ENCODE measurements at regions not wholly inside any gene's neighbourhood (a gene's known extent, or its start where the extent isn't known, plus 50 kb on each side); places are given as distances from the start of the nearest gene placed in this dataset.

DNA sequence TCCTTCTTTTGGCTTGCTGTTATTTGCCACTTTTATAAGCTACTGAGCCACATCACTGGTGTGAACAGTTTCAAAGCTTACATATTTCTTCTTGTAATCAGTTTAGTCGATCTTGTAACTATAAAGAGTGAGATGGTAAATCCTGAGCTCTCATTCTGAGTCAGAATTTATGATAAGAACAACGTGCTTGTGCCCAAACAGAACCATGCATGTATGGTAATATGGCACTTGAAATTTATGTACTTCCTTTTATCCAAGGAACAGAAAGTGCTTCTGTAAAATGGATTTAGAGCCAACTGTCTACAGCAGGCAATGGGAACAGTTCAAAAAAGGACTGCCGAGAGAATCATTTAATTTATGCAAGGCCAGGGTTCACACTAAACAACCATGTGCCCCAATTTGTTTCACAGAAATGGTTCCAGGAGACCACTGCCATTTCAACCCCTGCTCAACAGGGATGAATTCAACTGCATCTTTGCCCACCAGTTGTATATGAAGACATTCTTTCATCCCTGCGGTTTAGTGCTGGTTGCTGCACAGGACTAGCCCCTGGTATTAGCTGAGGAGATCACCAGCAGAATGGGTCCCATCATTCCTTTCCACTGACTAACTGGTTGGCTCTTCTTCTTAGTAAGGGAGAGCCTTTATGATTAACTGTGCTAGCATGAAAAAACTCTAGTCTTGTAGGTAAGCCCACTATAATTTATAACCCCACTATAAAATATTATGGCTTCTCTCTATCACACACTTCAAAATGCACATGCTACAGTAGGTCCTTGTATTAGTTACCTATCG, 162.9 kb upstream of the PGRMC2 start:
- no peaks in the 10 kb centered on the region for H3K9me3 ChIP-seq (replicated peaks; ENCODE audit: control insufficient read depth, insufficient read depth, low read depth, low read length)
- no peaks in the 10 kb centered on the region for H3K27me3 ChIP-seq (ENCODE audit: control insufficient read depth in 2 of 2, insufficient read depth in 2 of 2, low read length in 2 of 2)
- DNase-seq (ENCODE audit: extremely low read depth in 1 of 4, low spot score in 3 of 4) (no peak), ATAC-seq (no peak), FAIRE-seq (no peak)
- H3K36me3 ChIP-seq (ENCODE audit: control insufficient read depth, insufficient read depth, low read length) = no peaks in the 10 kb centered on the region
- H3K79me2 ChIP-seq (ENCODE audit: control insufficient read depth, insufficient read depth, low read length) = no peaks in the 10 kb centered on the region
- no peak overlapping the region for H3K27ac ChIP-seq (ENCODE audit: extremely low read depth, low read depth, low read length)
- no peak overlapping the region for H3K9ac ChIP-seq (ENCODE audit: insufficient read depth in 1 of 2, low read depth in 2 of 2, low read length in 2 of 2)
- H3K4me1 ChIP-seq (replicated peaks in 1 of 2; ENCODE audit: control insufficient read depth in 2 of 2, insufficient read depth in 2 of 2, low read length in 2 of 2) = peaks cover 0 to 7% of the 10 kb centered on the region in 2 experiments; a peak in 3 of 5 replicates
- TF ChIP-seq, protein P1, sequence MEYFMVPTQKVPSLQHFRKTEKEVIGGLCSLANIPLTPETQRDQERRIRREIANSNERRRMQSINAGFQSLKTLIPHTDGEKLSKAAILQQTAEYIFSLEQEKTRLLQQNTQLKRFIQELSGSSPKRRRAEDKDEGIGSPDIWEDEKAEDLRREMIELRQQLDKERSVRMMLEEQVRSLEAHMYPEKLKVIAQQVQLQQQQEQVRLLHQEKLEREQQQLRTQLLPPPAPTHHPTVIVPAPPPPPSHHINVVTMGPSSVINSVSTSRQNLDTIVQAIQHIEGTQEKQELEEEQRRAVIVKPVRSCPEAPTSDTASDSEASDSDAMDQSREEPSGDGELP (CRISPR knock-in tag; IDR thresholded peaks at IDR 0.05; ENCODE audit: borderline replicate concordance) = no peak
- no peaks in the 10 kb centered on the region for H4K20me1 ChIP-seq (replicated peaks; ENCODE audit: control insufficient read depth, insufficient read depth, low read length)
- CTCF ChIA-PET (ENCODE audit: low intra/inter-chr PET ratio) = no interaction called here
- in situ Hi-C loops (cut with MboI) (no loop called here), intact Hi-C loops (cut with micrococcal nuclease) (loop anchor here (5.0 kb wide), 1 partner anchor 207 kb away; no protein-coding TSS in a partner anchor)
- no TSS peak for BruUV-seq (replicated peaks)
- WGBS (ENCODE audit: insufficient coverage, low coverage, missing lambda C conversion rate) = 50% methylated on average over 5 of the region's 5 CpGs
- no peaks in the 10 kb centered on the region for H3K9me1 ChIP-seq (ENCODE audit: control insufficient read depth, insufficient read depth, low read length)
- H2AFZ ChIP-seq (ENCODE audit: low read depth, low read length) = no peak overlapping the region
- H3K4me2 ChIP-seq (ENCODE audit: insufficient read depth, low read length) = no peak overlapping the region
- no peak overlapping the region for H3K4me3 ChIP-seq
- POLR2A ChIA-PET = interaction anchor here (0.9 to 1.2 kb wide), 2 partner anchors 15 to 362 kb away, joined by 3 read pairs; no protein-coding TSS in a partner anchor

DNA sequence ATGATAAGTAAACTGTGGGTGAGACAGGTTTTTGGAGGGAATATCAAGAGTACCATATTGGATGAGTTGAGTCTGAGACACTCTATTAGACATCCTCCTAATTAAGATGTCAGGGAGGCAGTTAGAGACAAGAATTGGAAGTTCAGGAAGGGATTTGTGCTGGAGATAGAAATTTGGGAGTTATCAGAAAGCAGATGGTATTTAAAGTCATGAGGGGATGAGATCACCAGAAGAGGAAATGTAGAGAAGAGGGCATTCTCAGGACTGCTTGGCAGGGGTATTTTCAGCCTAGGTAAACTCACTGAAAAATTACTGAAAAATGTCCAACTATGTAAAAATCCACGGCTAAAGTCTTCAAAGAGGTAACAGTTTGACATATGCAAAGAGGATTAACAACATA, 161.6 kb upstream of the PGRMC2 start:
- FAIRE-seq (no peak), ATAC-seq (no peak), DNase-seq (ENCODE audit: extremely low read depth in 1 of 4, low spot score in 3 of 4) (no peak)
- H3K36me3 ChIP-seq (ENCODE audit: control insufficient read depth, insufficient read depth, low read length) = no peaks in the 10 kb centered on the region
- no peaks in the 10 kb centered on the region for H3K9me1 ChIP-seq (ENCODE audit: control insufficient read depth, insufficient read depth, low read length)
- no peaks in the 10 kb centered on the region for H3K79me2 ChIP-seq (ENCODE audit: control insufficient read depth, insufficient read depth, low read length)
- CTCF ChIA-PET (ENCODE audit: low intra/inter-chr PET ratio) = no interaction called here
- in situ Hi-C loops (cut with MboI) (no loop called here), intact Hi-C loops (cut with micrococcal nuclease) (no loop called here)
- H3K4me2 ChIP-seq (ENCODE audit: insufficient read depth, low read length) = no peak overlapping the region
- H2AFZ ChIP-seq (ENCODE audit: low read depth, low read length) = no peak overlapping the region
- whole genome bisulfite sequencing (ENCODE audit: insufficient coverage, low coverage, missing lambda C conversion rate) = 5% methylated on average over 1 of the region's 1 CpG
- H3K9me3 ChIP-seq (replicated peaks; ENCODE audit: control insufficient read depth, insufficient read depth, low read depth, low read length) = no peaks in the 10 kb centered on the region
- H4K20me1 ChIP-seq (replicated peaks; ENCODE audit: control insufficient read depth, insufficient read depth, low read length) = no peaks in the 10 kb centered on the region
- no TSS peak for BruUV-seq (replicated peaks)
- no peaks in the 10 kb centered on the region for H3K27me3 ChIP-seq (ENCODE audit: control insufficient read depth in 2 of 2, insufficient read depth in 2 of 2, low read length in 2 of 2)
- H3K4me3 ChIP-seq = no peak overlapping the region
- no peak overlapping the region for H3K27ac ChIP-seq (ENCODE audit: extremely low read depth, low read depth, low read length)
- H3K9ac ChIP-seq (ENCODE audit: insufficient read depth in 1 of 2, low read depth in 2 of 2, low read length in 2 of 2) = no peak overlapping the region
- POLR2A ChIA-PET = interaction anchor here (0.9 to 1.2 kb wide), 2 partner anchors 16 to 363 kb away, joined by 3 read pairs; no protein-coding TSS in a partner anchor
- H3K4me1 ChIP-seq (replicated peaks in 1 of 2; ENCODE audit: control insufficient read depth in 2 of 2, insufficient read depth in 2 of 2, low read length in 2 of 2) = no peaks in the 10 kb centered on the region; a peak in 1 of 5 replicates
- TF ChIP-seq MCM3 (IDR thresholded peaks at IDR 0.05) (no peak), TAF15 (IDR thresholded peaks at IDR 0.05; ENCODE audit: low read depth, low read length) (no peak), MEF2D (tag; conservative IDR thresholded peaks at IDR 0.05; ENCODE audit: low read depth) (no peak), ZNF830 (CRISPR knock-in tag; IDR thresholded peaks at IDR 0.05) (no peak), RB1 (IDR thresholded peaks at IDR 0.05; ENCODE audit: low read depth) (no peak), E2F3 (CRISPR knock-in tag; IDR thresholded peaks at IDR 0.05) (no peak), NFIX (CRISPR knock-in tag; IDR thresholded peaks at IDR 0.05; ENCODE audit: low read depth) (no peak)
- TF ChIP-seq, protein P2, sequence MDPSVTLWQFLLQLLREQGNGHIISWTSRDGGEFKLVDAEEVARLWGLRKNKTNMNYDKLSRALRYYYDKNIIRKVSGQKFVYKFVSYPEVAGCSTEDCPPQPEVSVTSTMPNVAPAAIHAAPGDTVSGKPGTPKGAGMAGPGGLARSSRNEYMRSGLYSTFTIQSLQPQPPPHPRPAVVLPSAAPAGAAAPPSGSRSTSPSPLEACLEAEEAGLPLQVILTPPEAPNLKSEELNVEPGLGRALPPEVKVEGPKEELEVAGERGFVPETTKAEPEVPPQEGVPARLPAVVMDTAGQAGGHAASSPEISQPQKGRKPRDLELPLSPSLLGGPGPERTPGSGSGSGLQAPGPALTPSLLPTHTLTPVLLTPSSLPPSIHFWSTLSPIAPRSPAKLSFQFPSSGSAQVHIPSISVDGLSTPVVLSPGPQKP (CRISPR knock-in tag; IDR thresholded peaks at IDR 0.05) = no peak
- TF ChIP-seq, protein P3, sequence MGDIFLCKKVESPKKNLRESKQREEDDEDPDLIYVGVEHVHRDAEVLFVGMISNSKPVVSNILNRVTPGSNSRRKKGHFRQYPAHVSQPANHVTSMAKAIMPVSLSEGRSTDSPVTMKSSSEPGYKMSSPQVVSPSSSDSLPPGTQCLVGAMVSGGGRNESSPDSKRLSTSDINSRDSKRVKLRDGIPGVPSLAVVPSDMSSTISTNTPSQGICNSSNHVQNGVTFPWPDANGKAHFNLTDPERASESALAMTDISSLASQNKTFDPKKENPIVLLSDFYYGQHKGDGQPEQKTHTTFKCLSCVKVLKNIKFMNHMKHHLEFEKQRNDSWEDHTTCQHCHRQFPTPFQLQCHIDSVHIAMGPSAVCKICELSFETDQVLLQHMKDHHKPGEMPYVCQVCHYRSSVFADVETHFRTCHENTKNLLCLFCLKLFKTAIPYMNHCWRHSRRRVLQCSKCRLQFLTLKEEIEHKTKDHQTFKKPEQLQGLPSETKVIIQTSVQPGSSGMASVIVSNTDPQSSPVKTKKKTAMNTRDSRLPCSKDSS (IDR thresholded peaks at IDR 0.05; ENCODE audit: low read depth, partially characterized antibody) = no peak
- TF ChIP-seq, protein P4, sequence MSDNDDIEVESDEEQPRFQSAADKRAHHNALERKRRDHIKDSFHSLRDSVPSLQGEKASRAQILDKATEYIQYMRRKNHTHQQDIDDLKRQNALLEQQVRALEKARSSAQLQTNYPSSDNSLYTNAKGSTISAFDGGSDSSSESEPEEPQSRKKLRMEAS (CRISPR knock-in tag; IDR thresholded peaks at IDR 0.05) = no peak
